GM23338 (cell line): ENCODE measurements at regions not wholly inside any gene's neighbourhood (a gene's known extent, or its start where the extent isn't known, plus 50 kb on each side); places are given as distances from the start of the nearest gene placed in this dataset.

Source experiments
- ATAC-seq: fragments of 200-7000 bp; cut with Tn5 transposase; 3 replicates; pipeline ENCODE4 v1.9.1; 2020
- DNase-seq: peaks from one replicate; pipeline ENCODE4 v3.0.0-alpha.2; 2015; ENCODE audit warnings: low spot score
- H2AFZ ChIP-seq: fragments of 200-600 bp; sonication (generic); 2 replicates; pipeline ENCODE4 v1.8.0; 2016; ENCODE audit warnings: antibody characterized with exemption, mild to moderate bottlenecking, moderate library complexity
- H3F3A ChIP-seq: fragments of 200-600 bp; sonication (generic); replicated peaks from 2 replicates; pipeline ENCODE4 v1.8.0; 2017; ENCODE audit warnings: antibody characterized with exemption, mixed run types, low read depth
- H3K27ac ChIP-seq: fragments of 200-600 bp; sonication (generic); 2 replicates; pipeline ENCODE4 v1.6.1; 2016; ENCODE audit warnings: low read depth
- H3K27me3 ChIP-seq: fragments of 200-600 bp; sonication (generic); 2 replicates; pipeline ENCODE4 v1.8.0; 2016; ENCODE audit warnings: mild to moderate bottlenecking, mixed run types, moderate library complexity; ENCODE audit not compliant: insufficient read depth
- H3K36me3 ChIP-seq: fragments of 200-600 bp; sonication (generic); 2 replicates; pipeline ENCODE4 v1.8.0; 2016; ENCODE audit warnings: mild to moderate bottlenecking; ENCODE audit not compliant: insufficient read depth
- H3K4me1 ChIP-seq: fragments of 200-600 bp; sonication (generic); 2 replicates; pipeline ENCODE4 v1.8.0; 2016; ENCODE audit warnings: mild to moderate bottlenecking, moderate library complexity; ENCODE audit not compliant: insufficient read depth
- H3K4me2 ChIP-seq: fragments of 200-600 bp; sonication (generic); 2 replicates; pipeline ENCODE4 v1.7.1; 2017; ENCODE audit warnings: mixed run types
- H3K4me3 ChIP-seq: fragments of 200-600 bp; sonication (generic); 2 replicates; pipeline ENCODE4 v1.6.1; 2016; ENCODE audit warnings: mixed run types
- H3K79me2 ChIP-seq: fragments of 200-600 bp; sonication (generic); replicated peaks from 2 replicates; pipeline ENCODE4 v1.8.0; 2017; ENCODE audit warnings: mild to moderate bottlenecking; ENCODE audit not compliant: insufficient read depth
- H3K9me2 ChIP-seq: fragments of 200-600 bp; sonication (generic); 2 replicates; pipeline ENCODE4 v1.8.0; 2017; ENCODE audit not compliant: insufficient read depth
- H4K20me1 ChIP-seq: fragments of 200-600 bp; sonication (generic); replicated peaks from 2 replicates; pipeline ENCODE4 v1.8.0; 2017; ENCODE audit warnings: mild to moderate bottlenecking; ENCODE audit not compliant: insufficient read depth
- H3K27ac Mint-ChIP-seq: 2 replicates; pipeline ENCODE4 v1.8.0; 2020; ENCODE audit warnings: inconsistent platforms, mild to moderate bottlenecking, moderate library complexity, mixed read lengths
- H3K27me3 Mint-ChIP-seq: 3 replicates; pipeline ENCODE4 v1.8.0; 2022; ENCODE audit warnings: low read depth, mild to moderate bottlenecking, moderate library complexity, mixed read lengths, inconsistent platforms; ENCODE audit not compliant: insufficient read depth, poor library complexity
- H3K36me3 Mint-ChIP-seq: 3 replicates; pipeline ENCODE4 v1.8.0; 2021; ENCODE audit warnings: low read depth, mild to moderate bottlenecking, inconsistent platforms, moderate library complexity, mixed read lengths
- H3K4me1 Mint-ChIP-seq: 3 replicates; pipeline ENCODE4 v1.8.0; 2020; ENCODE audit warnings: mild to moderate bottlenecking, inconsistent platforms, mixed read lengths
- H3K4me3 Mint-ChIP-seq: 3 replicates; pipeline ENCODE4 v1.8.0; 2021; ENCODE audit warnings: moderate library complexity, mild to moderate bottlenecking, inconsistent platforms, mixed read lengths
- H3K9me3 Mint-ChIP-seq: 3 replicates; pipeline ENCODE4 v1.8.0; 2020; ENCODE audit warnings: moderate library complexity, mild to moderate bottlenecking, inconsistent platforms, mixed read lengths
- CREB1 ChIP-seq: fragments of 250-450 bp; sonication (Bioruptor Pico); IDR thresholded peaks from 2 replicates; pipeline ENCODE4 v1.5.0; 2020; ENCODE audit warnings: low read depth, mild to moderate bottlenecking, moderate library complexity
- EZH2phosphoT487 ChIP-seq: fragments of 200-600 bp; sonication (generic); IDR thresholded peaks from one replicate; pipeline ENCODE4 v1.8.1; 2018; ENCODE audit warnings: antibody characterized with exemption; ENCODE audit not compliant: unreplicated experiment
- STAT1 ChIP-seq: IDR thresholded peaks from one replicate; pipeline ENCODE4 v1.6.1; 2016; ENCODE audit warnings: antibody characterized with exemption; ENCODE audit not compliant: unreplicated experiment
- ZNF331 ChIP-seq: fragments of 250-450 bp; sonication (Bioruptor Pico); IDR thresholded peaks from 2 replicates; pipeline ENCODE4 v1.5.0; 2020; ENCODE audit warnings: low read depth, mild to moderate bottlenecking, moderate library complexity
- TF ChIP-seq, protein P1 (sequence below): fragments of 250-450 bp; sonication (Bioruptor Pico); IDR thresholded peaks from 2 replicates; pipeline ENCODE4 v1.5.0; 2020; ENCODE audit warnings: mild to moderate bottlenecking, moderate library complexity
- TF ChIP-seq, protein P2 (sequence below): IDR thresholded peaks from 2 replicates; pipeline ENCODE4 v1.6.1; 2016; ENCODE audit warnings: antibody characterized with exemption

GRCh38 chr11:134542401-134543165 lies 130.5 kb upstream of the B3GAT1 start (continued):
- TF ChIP-seq, protein P1, sequence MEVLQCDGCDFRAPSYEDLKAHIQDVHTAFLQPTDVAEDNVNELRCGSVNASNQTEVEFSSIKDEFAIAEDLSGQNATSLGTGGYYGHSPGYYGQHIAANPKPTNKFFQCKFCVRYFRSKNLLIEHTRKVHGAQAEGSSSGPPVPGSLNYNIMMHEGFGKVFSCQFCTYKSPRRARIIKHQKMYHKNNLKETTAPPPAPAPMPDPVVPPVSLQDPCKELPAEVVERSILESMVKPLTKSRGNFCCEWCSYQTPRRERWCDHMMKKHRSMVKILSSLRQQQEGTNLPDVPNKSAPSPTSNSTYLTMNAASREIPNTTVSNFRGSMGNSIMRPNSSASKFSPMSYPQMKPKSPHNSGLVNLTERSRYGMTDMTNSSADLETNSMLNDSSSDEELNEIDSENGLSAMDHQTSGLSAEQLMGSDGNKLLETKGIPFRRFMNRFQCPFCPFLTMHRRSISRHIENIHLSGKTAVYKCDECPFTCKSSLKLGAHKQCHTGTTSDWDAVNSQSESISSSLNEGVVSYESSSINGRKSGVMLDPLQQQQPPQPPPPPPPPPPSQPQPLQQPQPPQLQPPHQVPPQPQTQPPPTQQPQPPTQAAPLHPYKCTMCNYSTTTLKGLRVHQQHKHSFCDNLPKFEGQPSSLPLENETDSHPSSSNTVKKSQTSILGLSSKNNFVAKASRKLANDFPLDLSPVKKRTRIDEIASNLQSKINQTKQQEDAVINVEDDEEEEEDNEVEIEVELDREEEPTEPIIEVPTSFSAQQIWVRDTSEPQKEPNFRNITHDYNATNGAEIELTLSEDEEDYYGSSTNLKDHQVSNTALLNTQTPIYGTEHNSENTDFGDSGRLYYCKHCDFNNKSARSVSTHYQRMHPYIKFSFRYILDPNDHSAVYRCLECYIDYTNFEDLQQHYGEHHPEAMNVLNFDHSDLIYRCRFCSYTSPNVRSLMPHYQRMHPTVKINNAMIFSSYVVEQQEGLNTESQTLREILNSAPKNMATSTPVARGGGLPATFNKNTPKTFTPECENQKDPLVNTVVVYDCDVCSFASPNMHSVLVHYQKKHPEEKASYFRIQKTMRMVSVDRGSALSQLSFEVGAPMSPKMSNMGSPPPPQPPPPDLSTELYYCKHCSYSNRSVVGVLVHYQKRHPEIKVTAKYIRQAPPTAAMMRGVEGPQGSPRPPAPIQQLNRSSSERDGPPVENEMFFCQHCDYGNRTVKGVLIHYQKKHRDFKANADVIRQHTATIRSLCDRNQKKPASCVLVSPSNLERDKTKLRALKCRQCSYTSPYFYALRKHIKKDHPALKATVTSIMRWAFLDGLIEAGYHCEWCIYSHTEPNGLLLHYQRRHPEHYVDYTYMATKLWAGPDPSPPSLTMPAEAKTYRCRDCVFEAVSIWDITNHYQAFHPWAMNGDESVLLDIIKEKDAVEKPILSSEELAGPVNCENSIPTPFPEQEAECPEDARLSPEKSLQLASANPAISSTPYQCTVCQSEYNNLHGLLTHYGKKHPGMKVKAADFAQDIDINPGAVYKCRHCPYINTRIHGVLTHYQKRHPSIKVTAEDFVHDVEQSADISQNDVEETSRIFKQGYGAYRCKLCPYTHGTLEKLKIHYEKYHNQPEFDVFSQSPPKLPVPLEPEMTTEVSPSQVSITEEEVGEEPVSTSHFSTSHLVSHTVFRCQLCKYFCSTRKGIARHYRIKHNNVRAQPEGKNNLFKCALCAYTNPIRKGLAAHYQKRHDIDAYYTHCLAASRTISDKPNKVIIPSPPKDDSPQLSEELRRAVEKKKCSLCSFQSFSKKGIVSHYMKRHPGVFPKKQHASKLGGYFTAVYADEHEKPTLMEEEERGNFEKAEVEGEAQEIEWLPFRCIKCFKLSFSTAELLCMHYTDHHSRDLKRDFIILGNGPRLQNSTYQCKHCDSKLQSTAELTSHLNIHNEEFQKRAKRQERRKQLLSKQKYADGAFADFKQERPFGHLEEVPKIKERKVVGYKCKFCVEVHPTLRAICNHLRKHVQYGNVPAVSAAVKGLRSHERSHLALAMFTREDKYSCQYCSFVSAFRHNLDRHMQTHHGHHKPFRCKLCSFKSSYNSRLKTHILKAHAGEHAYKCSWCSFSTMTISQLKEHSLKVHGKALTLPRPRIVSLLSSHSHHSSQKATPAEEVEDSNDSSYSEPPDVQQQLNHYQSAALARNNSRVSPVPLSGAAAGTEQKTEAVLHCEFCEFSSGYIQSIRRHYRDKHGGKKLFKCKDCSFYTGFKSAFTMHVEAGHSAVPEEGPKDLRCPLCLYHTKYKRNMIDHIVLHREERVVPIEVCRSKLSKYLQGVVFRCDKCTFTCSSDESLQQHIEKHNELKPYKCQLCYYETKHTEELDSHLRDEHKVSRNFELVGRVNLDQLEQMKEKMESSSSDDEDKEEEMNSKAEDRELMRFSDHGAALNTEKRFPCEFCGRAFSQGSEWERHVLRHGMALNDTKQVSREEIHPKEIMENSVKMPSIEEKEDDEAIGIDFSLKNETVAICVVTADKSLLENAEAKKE (CRISPR knock-in tag), result no peak
- TF ChIP-seq, protein P2, sequence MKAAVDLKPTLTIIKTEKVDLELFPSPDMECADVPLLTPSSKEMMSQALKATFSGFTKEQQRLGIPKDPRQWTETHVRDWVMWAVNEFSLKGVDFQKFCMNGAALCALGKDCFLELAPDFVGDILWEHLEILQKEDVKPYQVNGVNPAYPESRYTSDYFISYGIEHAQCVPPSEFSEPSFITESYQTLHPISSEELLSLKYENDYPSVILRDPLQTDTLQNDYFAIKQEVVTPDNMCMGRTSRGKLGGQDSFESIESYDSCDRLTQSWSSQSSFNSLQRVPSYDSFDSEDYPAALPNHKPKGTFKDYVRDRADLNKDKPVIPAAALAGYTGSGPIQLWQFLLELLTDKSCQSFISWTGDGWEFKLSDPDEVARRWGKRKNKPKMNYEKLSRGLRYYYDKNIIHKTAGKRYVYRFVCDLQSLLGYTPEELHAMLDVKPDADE, result no peak
- no peak for TF ChIP-seq STAT1
- no peak for TF ChIP-seq ZNF331 (CRISPR knock-in tag)

GRCh38 chr11:134541951-134542350 lies 129.9 kb upstream of the B3GAT1 start:
- H3K79me2 ChIP-seq, result no peaks in the 10 kb centered on the region
- H3K4me1 ChIP-seq, result no peaks in the 10 kb centered on the region
- H3K27ac Mint-ChIP-seq, result no peak overlapping the region
- H3K9me2 ChIP-seq, result no peaks in the 10 kb centered on the region
- peaks cover 3% of the 10 kb centered on the region; the same call in 1 of the 3 replicates for H3K9me3 Mint-ChIP-seq
- no peak overlapping the region for H3K4me3 ChIP-seq
- TF ChIP-seq CREB1, result no peak
- TF ChIP-seq, protein P2, result no peak
- TF ChIP-seq EZH2phosphoT487, result no peak
- peaks cover 5% of the 10 kb centered on the region for H3K27me3 Mint-ChIP-seq
- ATAC-seq, result no peak
- H3K27me3 ChIP-seq, result no peaks in the 10 kb centered on the region
- no peaks in the 10 kb centered on the region for H3K36me3 Mint-ChIP-seq
- H3K27ac ChIP-seq, result no peak overlapping the region
- H3K4me2 ChIP-seq, result no peak overlapping the region
- peaks cover 26% of the 10 kb centered on the region for H3K4me1 Mint-ChIP-seq
- no peak overlapping the region for H2AFZ ChIP-seq
- no peak overlapping the region for H3K4me3 Mint-ChIP-seq
- H3K36me3 ChIP-seq, result no peaks in the 10 kb centered on the region
- H3F3A ChIP-seq, result no peaks in the 10 kb centered on the region
- H4K20me1 ChIP-seq, result no peaks in the 10 kb centered on the region
- DNase-seq, result no peak
